HG02885 (cell line): ENCODE measurements at regions not wholly inside any gene's neighbourhood (a gene's known extent, or its start where the extent isn't known, plus 50 kb on each side); places are given as distances from the start of the nearest gene placed in this dataset.

ENCODE experiments used
- ATAC-seq: cut with Tn5 transposase; IDR thresholded peaks from one replicate; pipeline ENCODE4 v1.9.1; 2021; ENCODE audit warnings: mild to moderate bottlenecking; ENCODE audit not compliant: unreplicated experiment, poor library complexity

GRCh38 chr1:72734415-72734814 lies 452.1 kb upstream of the NEGR1 start:
- ATAC-seq = no peak

- ATAC-seq = no peak
Measured at GRCh38 chr1:72724951-72725861, 442.9 kb upstream of the NEGR1 start.

- ATAC-seq = no peak
Measured at GRCh38 chr1:72705921-72706320, 423.6 kb upstream of the NEGR1 start.

- no peak for ATAC-seq
Measured at GRCh38 chr1:72704841-72705477, 422.6 kb upstream of the NEGR1 start.

- ATAC-seq = no peak
Measured at GRCh38 chr1:72697410-72697809, 415.1 kb upstream of the NEGR1 start.

- ATAC-seq = no peak
Measured at GRCh38 chr1:72693899-72694298, 411.6 kb upstream of the NEGR1 start.

- ATAC-seq = no peak
Measured at GRCh38 chr1:72693376-72693775, 411.0 kb upstream of the NEGR1 start.

GRCh38 chr1:72690871-72691270 lies 408.5 kb upstream of the NEGR1 start:
- ATAC-seq = no peak

GRCh38 chr1:72678683-72679082 lies 396.3 kb upstream of the NEGR1 start:
- no peak for ATAC-seq

- ATAC-seq = no peak
Measured at GRCh38 chr1:72670902-72671301, 388.6 kb upstream of the NEGR1 start.

- ATAC-seq = no peak
Measured at GRCh38 chr1:72662918-72663317, 380.6 kb upstream of the NEGR1 start.

GRCh38 chr1:72650843-72651435 lies 368.6 kb upstream of the NEGR1 start:
- ATAC-seq = no peak

GRCh38 chr1:72649991-72650390 lies 367.7 kb upstream of the NEGR1 start:
- no peak for ATAC-seq

- no peak for ATAC-seq
Measured at GRCh38 chr1:72649211-72649888, 367.0 kb upstream of the NEGR1 start.

- ATAC-seq = no peak
Measured at GRCh38 chr1:72648465-72648864, 366.1 kb upstream of the NEGR1 start.

- ATAC-seq = no peak
Measured at GRCh38 chr1:72643142-72643541, 360.8 kb upstream of the NEGR1 start.

GRCh38 chr1:72637593-72637992 lies 355.3 kb upstream of the NEGR1 start:
- no peak for ATAC-seq

- no peak for ATAC-seq
Measured at GRCh38 chr1:72636631-72637030, 354.3 kb upstream of the NEGR1 start.

GRCh38 chr1:72635719-72636118 lies 353.4 kb upstream of the NEGR1 start:
- ATAC-seq = no peak

GRCh38 chr1:72634946-72635345 lies 352.6 kb upstream of the NEGR1 start:
- ATAC-seq = no peak

GRCh38 chr1:72631449-72631848 lies 349.1 kb upstream of the NEGR1 start:
- ATAC-seq = no peak
